Naive B cell (primary cell): ENCODE measurements at regions not wholly inside any gene's neighbourhood (a gene's known extent, or its start where the extent isn't known, plus 50 kb on each side); places are given as distances from the start of the nearest gene placed in this dataset.
"Not testable (repeated sequence)": the region's sequence is repeated elsewhere in the genome, so short reads cannot be mapped to it uniquely, and the experiment has no call there.

ENCODE experiments used
- ATAC-seq, 2 donors: fragments of 150-1000 bp; cut with Tn5 transposase; 2 replicates each; pipeline ENCODE4 v1.10.0; 2021; ENCODE audit warnings: low read depth in 2 of 2, mild to moderate bottlenecking in 2 of 2, moderate library complexity in 2 of 2
- DNase-seq: peaks from one replicate; pipeline ENCODE4 v3.0.0; 2022
- H3K27ac Mint-ChIP-seq, 6 donors: one replicate each; pipeline ENCODE4 v1.8.0; 2020 to 2022; ENCODE audit warnings: mild to moderate bottlenecking in 6 of 6, mixed read lengths in 6 of 6, moderate library complexity in 5 of 6, inconsistent platforms in 2 of 6
- H3K27me3 Mint-ChIP-seq, 3 donors: one replicate each; pipeline ENCODE4 v1.8.0; 2021 to 2022; ENCODE audit warnings: mixed read lengths in 3 of 3, mild to moderate bottlenecking in 1 of 3
- H3K36me3 Mint-ChIP-seq, 2 donors: one replicate each; pipeline ENCODE4 v1.8.0; 2020 to 2022; ENCODE audit warnings: mixed read lengths in 2 of 2, inconsistent platforms in 1 of 2, mild to moderate bottlenecking in 1 of 2
- H3K4me1 Mint-ChIP-seq, 3 donors: one replicate each; pipeline ENCODE4 v1.8.0; 2020 to 2022; ENCODE audit warnings: mixed read lengths in 3 of 3, inconsistent platforms in 1 of 3, mild to moderate bottlenecking in 1 of 3, moderate library complexity in 1 of 3
- H3K4me3 Mint-ChIP-seq, 8 donors: one replicate each; pipeline ENCODE4 v1.8.0; 2020 to 2022; ENCODE audit warnings: mild to moderate bottlenecking in 8 of 8, mixed read lengths in 8 of 8, moderate library complexity in 8 of 8, inconsistent platforms in 2 of 8
- H3K9me3 Mint-ChIP-seq, 7 donors: one replicate each; pipeline ENCODE4 v1.8.0; 2020 to 2022; ENCODE audit warnings: mixed read lengths in 7 of 7, mild to moderate bottlenecking in 5 of 7, inconsistent platforms in 2 of 7, moderate library complexity in 1 of 7

- ATAC-seq, H3K36me3 Mint-ChIP-seq, DNase-seq, H3K27ac Mint-ChIP-seq, H3K4me1 Mint-ChIP-seq, H3K9me3 Mint-ChIP-seq, H3K4me3 Mint-ChIP-seq: not testable (repeated sequence)
- H3K27me3 Mint-ChIP-seq, result peaks cover 0 to 10% (median 6%) of the 10 kb centered on the region in 3 donors
These were observed 102.0 kb downstream of the MICALL2 start for GRCh38 chr7:1357260-1357600.

DNA sequence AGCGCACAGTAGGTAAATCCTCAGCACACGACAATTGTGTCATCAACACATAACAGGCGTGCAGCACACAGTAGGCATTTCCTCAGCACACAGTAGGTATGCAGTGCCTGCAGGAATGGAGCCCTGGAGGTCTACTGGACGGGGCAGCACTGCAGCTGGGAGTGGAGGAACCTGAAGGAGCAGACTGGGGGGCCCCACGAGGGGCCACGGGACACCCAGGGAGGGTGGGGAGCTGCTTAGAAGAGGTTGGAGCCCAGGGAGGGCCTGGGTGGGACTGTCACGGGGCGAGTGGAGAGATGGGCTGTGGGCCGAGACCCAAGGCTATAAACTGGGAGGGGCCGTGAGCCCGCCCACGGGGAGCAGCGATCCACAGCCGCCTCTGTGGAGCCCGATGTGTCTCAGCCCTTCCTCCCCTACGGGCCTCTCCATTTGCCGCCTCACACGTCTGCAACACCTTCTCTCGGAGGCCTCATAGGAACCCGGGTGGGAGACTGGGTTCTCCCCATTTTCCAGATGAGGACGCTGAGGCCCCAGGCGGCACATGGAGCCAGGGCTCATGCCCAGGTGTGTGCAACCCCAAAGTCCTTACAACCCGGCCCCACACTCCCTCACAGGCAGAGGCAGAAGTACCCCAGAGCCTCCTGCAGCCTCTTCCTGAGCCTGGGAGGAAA lies 101.5 kb downstream of the MICALL2 start:
- Mint-ChIP-seq H3K27me3 (peaks cover 0 to 10% (median 6%) of the 10 kb centered on the region in 3 donors), H3K4me3 (no peak overlapping the region), H3K9me3 (peaks cover 0 to 6% (median 0%) of the 10 kb centered on the region in 7 donors), H3K27ac (no peak overlapping the region), H3K4me1 (no peaks in the 10 kb centered on the region), H3K36me3 (no peaks in the 10 kb centered on the region)
- DNase-seq (no peak), ATAC-seq (peak in 1 of 2 donors; percentile 23)

DNA sequence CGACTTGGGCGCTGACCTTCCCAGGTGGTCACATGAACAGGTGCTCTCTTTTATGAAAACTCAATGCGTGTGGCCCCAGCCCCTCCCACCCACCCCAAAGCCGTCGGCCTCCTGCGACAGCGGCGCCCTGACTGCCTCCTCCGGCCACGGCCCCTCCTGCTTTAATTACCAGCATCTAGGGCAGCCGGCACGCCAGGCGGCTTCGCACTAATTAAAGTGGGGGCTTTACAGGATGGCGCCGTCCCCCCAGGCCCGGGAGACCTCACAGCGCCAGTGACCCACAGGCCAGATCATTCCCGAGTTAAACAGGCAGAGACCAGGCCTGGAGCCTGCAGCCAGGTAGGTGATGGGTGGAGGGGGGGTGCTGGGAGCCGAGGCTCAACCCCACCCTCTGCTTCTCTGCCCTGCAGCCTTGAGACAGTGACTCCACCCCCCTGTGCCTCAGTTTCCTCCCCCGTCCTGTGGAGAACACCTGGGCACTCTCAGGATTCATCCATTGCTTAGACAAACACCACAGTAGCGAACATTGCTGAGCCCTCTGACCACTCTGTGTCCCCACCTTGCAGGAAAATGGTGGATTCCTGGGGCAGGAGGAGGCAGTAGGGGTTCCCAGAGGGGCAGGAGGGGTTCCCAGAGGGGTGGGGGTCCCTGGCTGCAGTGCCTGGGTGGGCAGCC lies 100.8 kb downstream of the MICALL2 start:
- ATAC-seq (no peak), DNase-seq (no peak)
- H3K27ac Mint-ChIP-seq, result no peak overlapping the region
- H3K4me3 Mint-ChIP-seq, result no peak overlapping the region
- H3K27me3 Mint-ChIP-seq, result peaks cover 0 to 10% (median 6%) of the 10 kb centered on the region in 3 donors
- no peaks in the 10 kb centered on the region for H3K4me1 Mint-ChIP-seq
- H3K9me3 Mint-ChIP-seq, result peaks cover 0 to 6% (median 2%) of the 10 kb centered on the region in 7 donors
- H3K36me3 Mint-ChIP-seq, result no peaks in the 10 kb centered on the region

DNA sequence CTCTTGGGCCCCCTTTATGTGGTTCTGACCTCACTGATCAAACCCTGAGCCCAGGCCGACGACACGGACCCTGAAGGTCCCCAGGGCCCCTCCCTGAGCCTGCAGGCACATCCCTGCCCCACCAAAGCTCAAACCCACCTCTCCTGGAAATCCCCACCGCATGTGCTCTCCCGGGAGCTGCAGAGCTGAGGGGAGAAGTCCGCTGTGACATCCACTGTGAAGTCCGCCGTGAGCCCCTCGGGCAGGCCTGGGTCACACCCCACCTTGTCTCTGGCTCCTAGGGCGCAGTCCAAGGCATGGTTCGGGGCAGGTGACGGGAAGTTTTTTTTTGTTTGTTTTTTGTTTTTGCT lies 100.2 kb downstream of the MICALL2 start:
- no peaks in the 10 kb centered on the region for H3K36me3 Mint-ChIP-seq
- H3K27ac Mint-ChIP-seq, result no peak overlapping the region
- ATAC-seq (no peak), DNase-seq (no peak)
- no peak overlapping the region for H3K4me3 Mint-ChIP-seq
- peaks cover 0 to 11% (median 10%) of the 10 kb centered on the region in 3 donors for H3K27me3 Mint-ChIP-seq
- H3K9me3 Mint-ChIP-seq, result peaks cover 0 to 6% (median 2%) of the 10 kb centered on the region in 7 donors
- no peaks in the 10 kb centered on the region for H3K4me1 Mint-ChIP-seq

DNA sequence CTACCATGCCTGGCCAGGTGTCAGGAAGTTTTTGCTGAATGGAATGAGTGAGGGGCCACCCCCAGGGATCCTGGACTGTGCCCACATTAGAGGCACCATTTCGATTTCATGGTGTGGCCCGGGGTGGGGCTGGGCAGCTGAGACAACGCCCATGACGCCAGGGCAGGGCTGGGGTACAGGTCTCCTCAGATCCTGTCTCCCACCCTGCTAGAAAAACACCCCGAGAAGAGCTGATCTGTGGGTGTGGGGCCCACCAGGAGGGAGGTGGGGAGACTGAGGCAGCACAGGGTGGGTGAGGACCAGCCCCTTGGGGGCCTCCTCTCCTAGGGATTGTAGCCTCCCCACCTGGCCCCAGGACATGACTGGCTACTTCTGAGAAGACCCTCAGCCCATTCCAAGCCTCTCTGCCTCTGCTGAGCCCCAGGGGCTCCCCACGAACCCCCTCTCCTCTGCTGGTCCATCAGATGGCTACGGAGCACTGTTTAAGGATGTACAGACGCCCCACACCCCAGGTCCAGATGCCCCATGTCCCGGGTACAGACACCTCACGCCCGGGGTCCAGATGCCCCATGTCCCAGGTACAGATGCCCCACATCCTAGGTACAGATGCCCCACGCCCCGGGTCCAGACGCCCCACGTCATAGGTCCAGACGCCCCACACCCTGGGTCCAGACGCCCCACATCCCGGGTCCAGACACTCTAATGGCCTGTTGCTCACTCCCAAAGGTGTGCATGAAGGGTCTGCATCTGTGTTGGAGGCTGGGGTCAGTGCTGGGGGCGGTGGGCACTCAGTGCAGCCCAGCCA lies 99.4 kb downstream of the MICALL2 start:
- DNase-seq, result no peak
- no peak overlapping the region for H3K4me3 Mint-ChIP-seq
- H3K27me3 Mint-ChIP-seq, result peaks cover 0 to 19% (median 18%) of the 10 kb centered on the region in 3 donors
- H3K27ac Mint-ChIP-seq, result no peak overlapping the region
- no peaks in the 10 kb centered on the region for H3K4me1 Mint-ChIP-seq
- H3K36me3 Mint-ChIP-seq, result no peaks in the 10 kb centered on the region
- no peak for ATAC-seq
- H3K9me3 Mint-ChIP-seq, result peaks cover 0 to 6% (median 2%) of the 10 kb centered on the region in 7 donors

- no peaks in the 10 kb centered on the region for H3K4me1 Mint-ChIP-seq
- peaks cover 0 to 7% (median 2%) of the 10 kb centered on the region in 7 donors for H3K9me3 Mint-ChIP-seq
- peaks cover 2 to 25% (median 22%) of the 10 kb centered on the region in 3 donors for H3K27me3 Mint-ChIP-seq
- no peak for ATAC-seq
- peaks cover 0 to 2% of the 10 kb centered on the region in 2 donors for H3K36me3 Mint-ChIP-seq
- no peak overlapping the region for H3K4me3 Mint-ChIP-seq
- no peak for DNase-seq
- no peak overlapping the region for H3K27ac Mint-ChIP-seq
These were observed 98.7 kb downstream of the MICALL2 start for GRCh38 chr7:1360521-1360971.

DNA sequence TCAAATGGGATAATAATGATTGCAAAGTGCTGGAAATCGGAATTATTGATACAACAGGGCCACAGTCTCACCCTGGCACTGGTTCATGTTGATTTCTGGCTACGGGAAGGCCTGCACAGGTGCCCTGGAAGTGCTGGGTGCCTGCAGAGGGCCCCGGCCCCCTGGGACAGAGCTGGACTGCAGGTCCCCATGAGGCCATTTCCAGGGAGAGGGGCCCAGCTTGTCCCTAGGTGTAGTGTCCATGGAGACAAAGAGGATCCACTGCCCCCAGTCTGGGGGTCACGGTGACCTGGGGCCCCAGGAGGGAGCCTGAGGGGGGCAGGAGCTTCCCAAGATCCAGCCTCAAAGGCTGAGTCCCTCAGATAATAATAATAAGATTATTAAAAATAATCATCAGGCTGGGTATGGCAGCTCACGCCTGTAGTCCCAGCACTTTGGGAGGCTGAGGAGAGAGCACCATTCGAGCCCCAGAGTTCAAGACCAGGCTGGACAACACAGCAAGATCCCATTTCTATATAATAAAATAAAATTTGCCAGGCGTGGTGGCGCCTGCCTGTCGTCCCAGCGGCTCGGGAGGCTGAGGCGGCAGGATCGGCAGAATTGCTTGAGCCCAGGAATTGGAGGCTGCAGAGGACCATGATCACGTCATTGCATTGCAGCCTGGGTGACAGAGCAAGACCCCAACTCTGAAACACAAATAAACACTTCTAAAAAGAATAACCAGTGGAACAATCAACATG lies 98.1 kb downstream of the MICALL2 start:
- no peak for DNase-seq
- H3K36me3 Mint-ChIP-seq, result peaks cover 0 to 9% of the 10 kb centered on the region in 2 donors
- H3K4me1 Mint-ChIP-seq, result no peaks in the 10 kb centered on the region
- peaks cover 6 to 25% (median 24%) of the 10 kb centered on the region in 3 donors for H3K27me3 Mint-ChIP-seq
- H3K4me3 Mint-ChIP-seq, result no peak overlapping the region
- peaks cover 0 to 11% (median 7%) of the 10 kb centered on the region in 7 donors for H3K9me3 Mint-ChIP-seq
- no peak overlapping the region for H3K27ac Mint-ChIP-seq
- no peak for ATAC-seq

DNA sequence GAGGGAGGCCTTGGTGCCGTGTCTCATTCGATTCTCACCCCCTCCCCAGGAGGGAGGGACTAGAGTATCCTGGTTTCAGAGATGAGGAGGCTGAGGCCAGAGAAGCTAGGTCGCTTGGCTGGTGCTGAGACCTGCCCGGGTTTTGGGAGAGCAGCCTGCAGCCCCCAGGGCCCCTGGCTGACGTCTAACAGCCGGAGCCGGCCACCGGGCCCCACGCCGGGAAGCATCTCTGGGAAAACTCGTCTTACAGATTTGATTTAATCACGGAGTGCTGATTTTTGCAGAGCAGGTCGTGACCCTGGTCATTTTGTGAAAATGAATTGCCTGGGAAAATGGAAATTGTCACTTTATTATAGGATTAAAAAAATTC lies 97.5 kb downstream of the MICALL2 start:
- ATAC-seq (no peak), DNase-seq (no peak)
- peaks cover 0 to 11% (median 7%) of the 10 kb centered on the region in 7 donors for H3K9me3 Mint-ChIP-seq
- H3K4me3 Mint-ChIP-seq, result no peak overlapping the region
- H3K27ac Mint-ChIP-seq, result no peak overlapping the region
- H3K27me3 Mint-ChIP-seq, result peaks cover 6 to 26% (median 23%) of the 10 kb centered on the region in 3 donors
- peaks cover 0 to 10% of the 10 kb centered on the region in 2 donors for H3K36me3 Mint-ChIP-seq
- no peaks in the 10 kb centered on the region for H3K4me1 Mint-ChIP-seq

- no peak for DNase-seq
- peaks cover 0 to 10% of the 10 kb centered on the region in 2 donors for H3K36me3 Mint-ChIP-seq
- H3K4me3 Mint-ChIP-seq, result no peak overlapping the region
- H3K27me3 Mint-ChIP-seq, result peaks cover 8 to 32% (median 28%) of the 10 kb centered on the region in 3 donors
- no peak overlapping the region for H3K27ac Mint-ChIP-seq
- peaks cover 0 to 4% (median 4%) of the 10 kb centered on the region in 3 donors for H3K4me1 Mint-ChIP-seq
- no peak for ATAC-seq
- peaks cover 0 to 11% (median 7%) of the 10 kb centered on the region in 7 donors for H3K9me3 Mint-ChIP-seq
These were observed 97.0 kb downstream of the MICALL2 start for GRCh38 chr7:1362301-1362700.

DNA sequence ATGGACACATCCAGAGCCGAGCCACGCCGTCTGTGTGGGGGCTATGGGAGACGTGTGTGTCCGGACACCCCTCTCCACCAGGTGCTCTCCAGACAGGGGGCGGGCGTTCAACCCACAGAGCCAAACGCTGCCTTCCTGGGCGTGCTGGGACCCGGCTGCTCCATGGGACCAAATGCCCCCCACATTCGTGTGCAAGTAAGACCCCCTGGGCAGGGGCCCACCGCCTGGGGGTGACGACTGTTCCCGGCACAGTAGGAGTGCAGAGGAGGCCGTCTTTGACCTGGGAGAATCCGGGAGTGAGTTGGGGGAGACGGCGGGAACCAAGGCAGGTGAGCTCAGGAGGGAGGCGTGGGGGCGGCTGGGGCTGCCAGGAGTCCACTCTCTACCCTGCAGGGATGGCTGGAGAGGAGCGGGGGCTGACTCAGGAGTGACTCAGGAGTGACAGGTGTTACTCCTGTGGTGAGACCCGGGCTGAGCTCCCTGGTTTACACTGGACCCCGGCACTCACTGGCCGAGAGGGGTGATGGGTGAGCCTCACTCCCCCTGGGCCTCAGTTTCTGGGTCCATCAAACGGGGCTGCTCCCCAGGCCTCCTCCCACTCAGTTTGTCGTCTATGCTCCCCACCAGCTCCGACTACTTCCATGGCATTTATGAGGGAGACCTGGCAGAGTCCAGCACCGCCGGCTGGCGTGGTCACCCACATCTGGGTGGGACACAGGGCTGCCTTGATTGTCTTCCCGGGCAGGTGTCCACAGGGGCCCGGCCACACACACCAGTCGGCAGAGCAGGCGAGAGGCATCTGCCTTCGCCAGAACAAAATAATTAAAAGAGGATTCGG lies 95.0 kb downstream of the MICALL2 start:
- H3K36me3 Mint-ChIP-seq, result peaks cover 0 to 10% of the 10 kb centered on the region in 2 donors
- DNase-seq (no peak), ATAC-seq (no peak)
- H3K27ac Mint-ChIP-seq, result no peak overlapping the region
- peaks cover 0 to 11% (median 7%) of the 10 kb centered on the region in 7 donors for H3K9me3 Mint-ChIP-seq
- H3K4me3 Mint-ChIP-seq, result no peak overlapping the region
- H3K27me3 Mint-ChIP-seq, result peaks cover 15 to 47% (median 46%) of the 10 kb centered on the region in 3 donors
- peaks cover 4 to 10% (median 9%) of the 10 kb centered on the region in 3 donors for H3K4me1 Mint-ChIP-seq

GRCh38 chr7:1364906-1365570 lies 94.2 kb downstream of the MICALL2 start:
- Mint-ChIP-seq H3K4me3 (no peak overlapping the region), H3K4me1 (peaks cover 9 to 10% (median 10%) of the 10 kb centered on the region in 3 donors), H3K9me3 (peaks cover 0 to 10% (median 7%) of the 10 kb centered on the region in 7 donors), H3K27ac (no peak overlapping the region), H3K36me3 (peaks cover 0 to 10% of the 10 kb centered on the region in 2 donors), H3K27me3 (peaks cover 20 to 53% (median 53%) of the 10 kb centered on the region in 3 donors)
- DNase-seq (no peak), ATAC-seq (no peak)

DNA sequence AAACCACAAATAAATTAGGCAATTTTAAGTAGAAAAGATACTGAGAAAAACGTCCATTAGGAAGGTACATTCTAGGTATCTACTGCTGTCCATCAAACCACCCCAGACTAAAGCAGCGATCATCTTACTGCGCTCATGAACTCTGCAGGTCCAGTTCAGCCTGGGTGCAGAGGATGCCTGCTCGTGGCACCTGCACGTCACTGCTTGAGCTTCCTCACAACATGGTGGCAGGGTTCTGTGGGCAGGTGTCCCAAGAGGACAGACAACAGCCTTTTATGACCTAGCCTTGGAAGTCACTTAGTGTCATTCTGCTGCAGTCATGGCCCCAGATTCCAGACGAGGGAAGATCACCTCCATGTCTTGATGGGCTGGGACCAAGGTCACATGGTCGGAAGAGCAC lies 93.4 kb downstream of the MICALL2 start:
- H3K27me3 Mint-ChIP-seq, result peaks cover 26 to 61% (median 60%) of the 10 kb centered on the region in 3 donors
- no peak overlapping the region for H3K27ac Mint-ChIP-seq
- DNase-seq, result no peak
- H3K4me1 Mint-ChIP-seq, result peaks cover 9 to 10% (median 10%) of the 10 kb centered on the region in 3 donors
- peaks cover 0 to 9% (median 7%) of the 10 kb centered on the region in 7 donors for H3K9me3 Mint-ChIP-seq
- ATAC-seq, result no peak
- H3K4me3 Mint-ChIP-seq, result peak overlapping the region in 1 of 8 donors; percentile 49
- peaks cover 0 to 10% of the 10 kb centered on the region in 2 donors for H3K36me3 Mint-ChIP-seq
